ENCODE measurements at regions not wholly inside any gene's neighbourhood (a gene's known extent, or its start where the extent isn't known, plus 50 kb on each side); places are given as distances from the start of the nearest gene placed in this dataset.
"Not testable (repeated sequence)": the region's sequence is repeated elsewhere in the genome, so short reads cannot be mapped to it uniquely, and the experiment has no call there.

DNA sequence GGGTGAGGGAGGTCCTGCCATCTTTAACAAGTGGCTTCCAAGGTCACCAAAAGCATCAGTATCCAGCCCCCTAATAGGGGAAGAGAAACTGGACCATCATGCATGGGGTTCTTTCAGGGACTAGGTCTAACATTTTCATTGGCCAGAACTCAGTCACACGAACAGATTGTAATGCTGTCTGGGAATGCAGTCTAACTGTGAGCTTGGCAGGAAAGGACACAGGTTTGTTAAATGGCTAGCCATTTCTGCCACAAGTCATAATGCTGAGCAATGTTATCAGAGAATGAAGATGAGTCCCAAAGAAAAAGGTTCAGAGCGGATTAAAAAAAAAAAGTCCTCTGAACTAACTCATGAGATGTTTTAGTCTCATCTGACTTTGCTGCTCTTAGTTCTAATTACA lies 70.9 kb upstream of the TNP1 start:
- H2AFZ ChIP-seq, result no peak overlapping the region
- no peak overlapping the region for H3K9ac ChIP-seq
- H3K4me2 ChIP-seq (ENCODE audit: low read length), result no peak overlapping the region
- H3K79me2 ChIP-seq, result no peaks in the 10 kb centered on the region
- no peak overlapping the region for H3K4me3 ChIP-seq (ENCODE audit: low read depth, low read length)
- no peaks in the 10 kb centered on the region for H3K4me1 ChIP-seq
- no peaks in the 10 kb centered on the region for H3K36me3 ChIP-seq (ENCODE audit: control insufficient read depth, insufficient read depth, low read length)
- no peaks in the 10 kb centered on the region for H3K9me3 ChIP-seq (ENCODE audit: control insufficient read depth, low read length)
- TF ChIP-seq, protein P1, sequence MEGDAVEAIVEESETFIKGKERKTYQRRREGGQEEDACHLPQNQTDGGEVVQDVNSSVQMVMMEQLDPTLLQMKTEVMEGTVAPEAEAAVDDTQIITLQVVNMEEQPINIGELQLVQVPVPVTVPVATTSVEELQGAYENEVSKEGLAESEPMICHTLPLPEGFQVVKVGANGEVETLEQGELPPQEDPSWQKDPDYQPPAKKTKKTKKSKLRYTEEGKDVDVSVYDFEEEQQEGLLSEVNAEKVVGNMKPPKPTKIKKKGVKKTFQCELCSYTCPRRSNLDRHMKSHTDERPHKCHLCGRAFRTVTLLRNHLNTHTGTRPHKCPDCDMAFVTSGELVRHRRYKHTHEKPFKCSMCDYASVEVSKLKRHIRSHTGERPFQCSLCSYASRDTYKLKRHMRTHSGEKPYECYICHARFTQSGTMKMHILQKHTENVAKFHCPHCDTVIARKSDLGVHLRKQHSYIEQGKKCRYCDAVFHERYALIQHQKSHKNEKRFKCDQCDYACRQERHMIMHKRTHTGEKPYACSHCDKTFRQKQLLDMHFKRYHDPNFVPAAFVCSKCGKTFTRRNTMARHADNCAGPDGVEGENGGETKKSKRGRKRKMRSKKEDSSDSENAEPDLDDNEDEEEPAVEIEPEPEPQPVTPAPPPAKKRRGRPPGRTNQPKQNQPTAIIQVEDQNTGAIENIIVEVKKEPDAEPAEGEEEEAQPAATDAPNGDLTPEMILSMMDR (IDR thresholded peaks at IDR 0.05), result no peak
- no peaks in the 10 kb centered on the region for H3K27me3 ChIP-seq (ENCODE audit: control insufficient read depth, insufficient read depth, low read length)
- no peak overlapping the region for H3K27ac ChIP-seq

DNA sequence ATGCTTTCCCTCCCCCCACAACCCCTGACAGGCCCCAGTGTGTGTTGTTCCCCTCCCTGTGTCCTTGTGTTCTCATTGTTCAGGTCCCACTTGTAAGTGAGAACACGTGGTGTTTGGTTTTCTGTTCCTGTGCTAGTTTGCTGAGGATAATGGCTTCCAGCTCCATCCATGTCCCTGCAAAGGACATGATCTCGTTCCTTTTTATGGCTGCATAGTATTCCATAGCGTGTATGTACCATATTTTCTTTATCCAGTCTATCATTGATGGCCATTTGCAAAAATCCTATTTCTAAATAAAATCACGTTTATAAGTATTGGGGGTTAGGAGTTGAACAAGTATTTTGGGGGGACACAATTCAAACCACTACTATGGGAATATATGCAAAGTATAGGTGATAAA lies 69.5 kb upstream of the TNP1 start:
- H3K27ac ChIP-seq; H3K9ac ChIP-seq; H3K79me2 ChIP-seq; H3K9me3 ChIP-seq (ENCODE audit: control insufficient read depth, low read length); H2AFZ ChIP-seq; H3K36me3 ChIP-seq (ENCODE audit: control insufficient read depth, insufficient read depth, low read length); H3K4me3 ChIP-seq (ENCODE audit: low read depth, low read length); H3K4me2 ChIP-seq (ENCODE audit: low read length); H3K4me1 ChIP-seq; H3K27me3 ChIP-seq (ENCODE audit: control insufficient read depth, insufficient read depth, low read length): not testable (repeated sequence)

DNA sequence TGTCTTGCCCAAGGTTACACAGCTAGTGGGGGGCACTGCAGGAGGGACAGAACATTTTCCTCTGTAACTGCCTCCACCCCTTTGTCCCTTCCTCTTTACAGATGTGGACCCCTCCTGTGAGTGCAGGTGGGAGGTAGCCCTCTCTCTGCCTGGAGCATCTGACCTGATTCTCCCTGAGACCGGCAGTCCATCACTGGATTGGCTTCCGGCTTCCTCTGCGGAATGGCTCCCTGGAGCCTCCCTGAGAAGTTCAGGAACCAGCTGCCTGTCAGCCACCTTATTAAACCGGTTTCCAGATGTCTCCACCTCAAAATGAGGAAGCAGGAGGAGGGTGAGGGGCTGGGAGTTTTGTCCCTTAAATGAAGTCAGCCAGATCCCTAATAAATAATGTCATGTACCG lies 67.3 kb upstream of the TNP1 start:
- TF ChIP-seq, protein P1 (IDR thresholded peaks at IDR 0.05), result no peak
- H3K79me2 ChIP-seq, result no peaks in the 10 kb centered on the region
- no peaks in the 10 kb centered on the region for H3K4me1 ChIP-seq
- H3K9ac ChIP-seq, result no peak overlapping the region
- H3K4me3 ChIP-seq (ENCODE audit: low read depth, low read length), result no peak overlapping the region
- no peaks in the 10 kb centered on the region for H3K9me3 ChIP-seq (ENCODE audit: control insufficient read depth, low read length)
- H3K4me2 ChIP-seq (ENCODE audit: low read length), result no peak overlapping the region
- no peak overlapping the region for H2AFZ ChIP-seq
- H3K27me3 ChIP-seq (ENCODE audit: control insufficient read depth, insufficient read depth, low read length), result no peaks in the 10 kb centered on the region
- no peaks in the 10 kb centered on the region for H3K36me3 ChIP-seq (ENCODE audit: control insufficient read depth, insufficient read depth, low read length)
- H3K27ac ChIP-seq, result no peak overlapping the region

DNA sequence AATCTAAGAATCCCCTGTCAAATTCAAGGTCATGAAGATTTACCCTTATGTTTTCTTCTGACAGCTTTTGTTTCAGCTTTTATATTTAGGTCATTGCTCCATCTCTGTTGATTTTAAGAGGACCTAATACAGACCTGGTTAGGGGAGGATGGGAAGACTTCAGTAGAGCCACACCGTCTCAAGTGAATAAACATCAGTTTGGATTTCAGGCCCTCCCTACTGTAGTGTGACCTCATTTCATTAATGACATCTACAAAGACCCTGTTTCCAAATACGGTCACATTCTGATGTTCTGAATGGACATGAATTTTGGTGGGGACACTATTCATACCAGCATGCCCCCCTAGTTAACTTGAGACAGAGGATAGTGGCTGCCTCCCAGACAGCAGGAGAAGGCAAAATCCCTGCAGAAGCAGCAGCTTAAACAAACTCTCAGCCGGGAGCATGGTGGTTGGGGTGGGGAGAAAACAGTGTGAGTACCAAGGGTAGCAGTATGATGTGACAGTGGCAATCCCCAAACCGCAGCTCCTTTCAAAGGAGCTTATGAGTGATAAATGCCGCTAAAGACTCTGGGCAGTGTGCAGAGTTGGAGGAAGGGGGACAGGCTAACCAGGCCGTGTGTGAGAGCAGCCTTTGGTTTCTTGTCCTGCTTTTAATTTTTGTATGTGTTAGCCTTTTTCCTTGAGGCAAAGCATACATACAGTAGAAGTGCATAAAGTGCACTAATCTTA lies 65.9 kb upstream of the TNP1 start:
- no peak overlapping the region for H3K4me2 ChIP-seq (ENCODE audit: low read length)
- no peak overlapping the region for H3K4me3 ChIP-seq (ENCODE audit: low read depth, low read length)
- no peaks in the 10 kb centered on the region for H3K4me1 ChIP-seq
- no peak overlapping the region for H3K9ac ChIP-seq
- TF ChIP-seq, protein P1 (IDR thresholded peaks at IDR 0.05), result no peak
- H3K36me3 ChIP-seq (ENCODE audit: control insufficient read depth, insufficient read depth, low read length), result no peaks in the 10 kb centered on the region
- no peaks in the 10 kb centered on the region for H3K27me3 ChIP-seq (ENCODE audit: control insufficient read depth, insufficient read depth, low read length)
- no peak overlapping the region for H2AFZ ChIP-seq
- no peaks in the 10 kb centered on the region for H3K79me2 ChIP-seq
- no peaks in the 10 kb centered on the region for H3K9me3 ChIP-seq (ENCODE audit: control insufficient read depth, low read length)
- no peak overlapping the region for H3K27ac ChIP-seq

DNA sequence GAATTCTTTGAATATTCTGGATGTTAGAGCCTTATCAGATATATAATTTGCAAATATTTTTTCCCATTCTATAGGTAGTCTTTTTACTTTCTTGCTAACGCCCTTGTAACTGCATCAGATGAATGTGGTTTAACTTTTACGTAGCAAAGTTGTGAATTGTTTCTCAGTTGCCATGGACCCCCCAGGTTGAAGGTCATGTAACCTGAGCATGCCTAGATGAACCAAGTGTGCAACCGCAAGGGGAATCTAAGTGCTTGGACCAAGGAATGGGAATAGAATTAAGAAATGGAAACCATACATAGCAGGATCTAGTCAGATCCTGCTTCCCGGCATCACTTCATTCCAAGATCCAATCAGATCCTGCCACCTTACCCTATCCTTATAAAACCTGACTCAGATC lies 65.1 kb upstream of the TNP1 start:
- TF ChIP-seq, protein P1 (IDR thresholded peaks at IDR 0.05), result no peak
- no peaks in the 10 kb centered on the region for H3K27me3 ChIP-seq (ENCODE audit: control insufficient read depth, insufficient read depth, low read length)
- no peaks in the 10 kb centered on the region for H3K36me3 ChIP-seq (ENCODE audit: control insufficient read depth, insufficient read depth, low read length)
- no peaks in the 10 kb centered on the region for H3K79me2 ChIP-seq
- H3K9me3 ChIP-seq (ENCODE audit: control insufficient read depth, low read length), result no peaks in the 10 kb centered on the region
- no peak overlapping the region for H3K27ac ChIP-seq
- no peak overlapping the region for H3K4me2 ChIP-seq (ENCODE audit: low read length)
- no peak overlapping the region for H3K4me3 ChIP-seq (ENCODE audit: low read depth, low read length)
- H3K9ac ChIP-seq, result no peak overlapping the region
- no peaks in the 10 kb centered on the region for H3K4me1 ChIP-seq
- no peak overlapping the region for H2AFZ ChIP-seq
